H9 (cell line): ENCODE measurements at regions not wholly inside any gene's neighbourhood (a gene's known extent, or its start where the extent isn't known, plus 50 kb on each side); places are given as distances from the start of the nearest gene placed in this dataset.

Experiments used
- DNase-seq: peaks from one replicate; pipeline ENCODE4 v3.0.0-alpha.2; 2017
- H2AFZ ChIP-seq: one replicate; pipeline ENCODE4 v1.6.1; 2013; ENCODE audit warnings: mild to moderate bottlenecking, low read length, control low read depth, moderate library complexity
- H2AK5ac ChIP-seq: 2 replicates; pipeline ENCODE4 v1.6.1; 2013; ENCODE audit warnings: low read length, control low read depth, mixed read lengths; ENCODE audit not compliant: insufficient read length
- H2BK120ac ChIP-seq: one replicate; pipeline ENCODE4 v1.6.1; 2013; ENCODE audit warnings: low read depth, mild to moderate bottlenecking, low read length, control low read depth, inconsistent platforms; ENCODE audit not compliant: poor library complexity, severe bottlenecking
- H2BK12ac ChIP-seq: 2 replicates; pipeline ENCODE4 v1.6.1; 2013; ENCODE audit warnings: low read length, control low read depth, mixed read lengths, low read depth; ENCODE audit not compliant: insufficient read length
- H2BK15ac ChIP-seq: 2 replicates; pipeline ENCODE4 v1.6.1; 2013; ENCODE audit warnings: low read depth, low read length, control low read depth
- H2BK20ac ChIP-seq: one replicate; pipeline ENCODE4 v1.6.1; 2013; ENCODE audit warnings: low read depth, mild to moderate bottlenecking, low read length, control low read depth, inconsistent platforms; ENCODE audit not compliant: poor library complexity, severe bottlenecking
- H2BK5ac ChIP-seq: 2 replicates; pipeline ENCODE4 v1.6.1; 2013; ENCODE audit warnings: low read length, control low read depth, mixed read lengths; ENCODE audit not compliant: insufficient read length
- H3K14ac ChIP-seq: 2 replicates; pipeline ENCODE4 v1.6.1; 2013; ENCODE audit warnings: low read length, control low read depth; ENCODE audit not compliant: insufficient read depth
- H3K18ac ChIP-seq: 2 replicates; pipeline ENCODE4 v1.6.1; 2013; ENCODE audit warnings: low read depth, mild to moderate bottlenecking, mixed read lengths, low read length, control low read depth; ENCODE audit not compliant: insufficient read length
- H3K23ac ChIP-seq: 2 replicates; pipeline ENCODE4 v1.6.1; 2013; ENCODE audit warnings: low read length, control low read depth, mixed read lengths, low read depth; ENCODE audit not compliant: insufficient read length
- H3K23me2 ChIP-seq: 2 replicates; pipeline ENCODE4 v1.6.1; 2013; ENCODE audit warnings: low read depth, mild to moderate bottlenecking, mixed read lengths, low read length, control low read depth; ENCODE audit not compliant: insufficient read length, poor library complexity, severe bottlenecking
- H3K27ac ChIP-seq: 2 replicates; pipeline ENCODE4 v1.5.1; 2013; ENCODE audit warnings: low read length, control low read depth, mixed read lengths, low read depth; ENCODE audit not compliant: insufficient read length
- H3K27me3 ChIP-seq: 2 replicates; pipeline ENCODE4 v1.6.1; 2013; ENCODE audit warnings: low read length, control low read depth, inconsistent platforms; ENCODE audit not compliant: insufficient read depth
- H3K4ac ChIP-seq: 2 replicates; pipeline ENCODE4 v1.6.1; 2013; ENCODE audit warnings: low read depth, mild to moderate bottlenecking, control low read depth, inconsistent platforms, low read length, moderate library complexity
- H3K4me1 ChIP-seq: 2 replicates; pipeline ENCODE4 v1.6.1; 2013; ENCODE audit warnings: low read length, control low read depth, inconsistent platforms; ENCODE audit not compliant: insufficient read depth
- H3K4me2 ChIP-seq: 2 replicates; pipeline ENCODE4 v1.6.1; 2013; ENCODE audit warnings: low read length, control low read depth, mixed read lengths; ENCODE audit not compliant: insufficient read length, insufficient read depth
- H3K56ac ChIP-seq: 2 replicates; pipeline ENCODE4 v1.6.1; 2013; ENCODE audit warnings: low read depth, mild to moderate bottlenecking, mixed read lengths, low read length, control low read depth; ENCODE audit not compliant: insufficient read length
- H3K79me1 ChIP-seq: 2 replicates; pipeline ENCODE4 v1.6.1; 2013; ENCODE audit warnings: low read depth, mild to moderate bottlenecking, moderate library complexity, low read length, control low read depth, inconsistent platforms; ENCODE audit not compliant: insufficient read depth, poor library complexity, severe bottlenecking
- H3K79me2 ChIP-seq: 2 replicates; pipeline ENCODE4 v1.6.1; 2013; ENCODE audit warnings: low read length, control low read depth, inconsistent platforms; ENCODE audit not compliant: insufficient read depth
- H3K9ac ChIP-seq: 2 replicates; pipeline ENCODE4 v1.6.1; 2013; ENCODE audit warnings: low read length, control low read depth, mixed read lengths; ENCODE audit not compliant: insufficient read length; ENCODE audit errors: extremely low read depth
- H3K9me3 ChIP-seq: one replicate; pipeline ENCODE4 v1.6.1; 2013; ENCODE audit warnings: low read depth, low read length, inconsistent platforms; ENCODE audit not compliant: control insufficient read depth
- H3T11ph ChIP-seq: one replicate; pipeline ENCODE4 v1.6.1; 2013; ENCODE audit warnings: mild to moderate bottlenecking, low read length, control low read depth, inconsistent platforms
- H4K20me1 ChIP-seq: one replicate; pipeline ENCODE4 v1.6.1; 2013; ENCODE audit not compliant: control insufficient read depth, insufficient read length, insufficient read depth
- H4K5ac ChIP-seq: 2 replicates; pipeline ENCODE4 v1.6.1; 2013; ENCODE audit warnings: low read depth, mild to moderate bottlenecking, mixed read lengths, low read length, control low read depth; ENCODE audit not compliant: insufficient read length
- H4K8ac ChIP-seq: replicated peaks from 2 replicates; pipeline ENCODE4 v1.6.1; 2013; ENCODE audit warnings: low read length, control low read depth, mixed read lengths, low read depth; ENCODE audit not compliant: insufficient read length
- H4K91ac ChIP-seq: 2 replicates; pipeline ENCODE4 v1.6.1; 2013; ENCODE audit warnings: low read depth, mild to moderate bottlenecking, moderate library complexity, mixed read lengths, low read length, control low read depth; ENCODE audit not compliant: insufficient read length
- H3K27ac Mint-ChIP-seq, 3 experiments: 2 replicates in 2 of 3; 3 replicates in 1 of 3; pipeline ENCODE4 v1.8.0; 2020 to 2021; ENCODE audit warnings: mixed read lengths in 3 of 3, mild to moderate bottlenecking in 1 of 3, moderate library complexity in 1 of 3
- H3K27me3 Mint-ChIP-seq: 2 replicates; pipeline ENCODE4 v1.8.0; 2021; ENCODE audit warnings: low read depth, mild to moderate bottlenecking, moderate library complexity, mixed read lengths
- H3K36me3 Mint-ChIP-seq, 3 experiments: 2 replicates in 2 of 3; 3 replicates in 1 of 3; pipeline ENCODE4 v1.8.0; 2020 to 2021; ENCODE audit warnings: low read depth in 3 of 3, mixed read lengths in 3 of 3; ENCODE audit not compliant: insufficient read depth in 1 of 3
- H3K4me1 Mint-ChIP-seq, 2 experiments: 2 replicates each; pipeline ENCODE4 v1.8.0; 2020; ENCODE audit warnings: mixed read lengths in 2 of 2
- H3K4me3 Mint-ChIP-seq, 2 experiments: 2 replicates in 1 of 2; 3 replicates in 1 of 2; pipeline ENCODE4 v1.8.0; 2020 to 2021; ENCODE audit warnings: mild to moderate bottlenecking in 2 of 2, mixed read lengths in 2 of 2, moderate library complexity in 1 of 2
- H3K9me3 Mint-ChIP-seq, 2 experiments: 2 replicates in 1 of 2; 3 replicates in 1 of 2; pipeline ENCODE4 v1.8.0; 2020; ENCODE audit warnings: mild to moderate bottlenecking in 2 of 2, mixed read lengths in 2 of 2, moderate library complexity in 1 of 2
- WGBS: extraction: QIAGEN DNeasy Blood & Tissue Kit; methylation state at CpG from one replicate; pipeline ENCODE4 v1.1.7; 2013; ENCODE audit warnings: missing lambda C conversion rate, low lambda C conversion rate, mixed read lengths; ENCODE audit not compliant: insufficient read length; ENCODE audit errors: extremely low coverage; 5-methylcytosine and 5-hydroxymethylcytosine counted together
- TF ChIP-seq, protein P1 (sequence below): fragments of 200-600 bp; sonication (generic); conservative IDR thresholded peaks from 3 replicates; pipeline ENCODE4 v1.8.0; 2021; ENCODE audit warnings: antibody characterized with exemption, mild to moderate bottlenecking

DNA sequence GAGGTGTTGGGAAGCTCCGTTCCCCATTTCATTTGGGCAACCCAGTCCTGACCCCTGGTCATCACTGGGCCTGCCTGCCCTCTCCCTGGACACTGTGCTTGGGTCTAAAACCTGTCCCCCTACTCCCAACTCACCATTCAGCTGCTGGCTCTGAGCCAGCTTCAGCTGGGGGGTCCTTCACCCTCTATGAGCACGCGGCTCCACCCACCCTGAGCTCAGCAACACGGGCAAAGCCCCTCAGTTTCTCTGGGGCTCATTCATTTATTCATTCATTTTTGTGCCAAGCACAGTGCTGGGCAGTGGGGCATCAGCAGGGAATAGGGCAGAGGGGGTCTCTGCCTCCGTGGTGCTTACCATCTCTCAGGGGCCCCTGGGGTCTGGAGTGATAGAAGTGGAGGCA, 199.8 kb upstream of the MVB12B start:
- Mint-ChIP-seq H3K36me3 (no peaks in the 10 kb centered on the region), H3K9me3 (no peaks in the 10 kb centered on the region), H3K27me3 (peaks cover 49% of the 10 kb centered on the region), H3K27ac (no peak overlapping the region), H3K4me1 (peaks cover 0 to 6% of the 10 kb centered on the region in 2 experiments; a peak in 2 of 4 replicates), H3K4me3 (no peak overlapping the region)
- no peak overlapping the region for H4K8ac ChIP-seq
- H3K4ac ChIP-seq, result no peak overlapping the region
- H2BK20ac ChIP-seq, result no peak overlapping the region
- WGBS, result no CpG with 5 or more reads among the region's 5 CpGs
- no peak overlapping the region for H3K9ac ChIP-seq
- H3K56ac ChIP-seq, result no peak overlapping the region
- H2BK120ac ChIP-seq, result no peak overlapping the region
- no peaks in the 10 kb centered on the region for H4K20me1 ChIP-seq
- H2BK5ac ChIP-seq, result no peak overlapping the region
- no peak overlapping the region for H3K23ac ChIP-seq
- H3K9me3 ChIP-seq, result no peaks in the 10 kb centered on the region
- H3K4me2 ChIP-seq, result no peak overlapping the region
- H3K14ac ChIP-seq, result no peak overlapping the region
- no peaks in the 10 kb centered on the region for H3K4me1 ChIP-seq
- H3K23me2 ChIP-seq, result no peaks in the 10 kb centered on the region
- DNase-seq, result peak; percentile 15
- H3T11ph ChIP-seq, result no peak overlapping the region
- H4K5ac ChIP-seq, result no peak overlapping the region
- TF ChIP-seq, protein P1, sequence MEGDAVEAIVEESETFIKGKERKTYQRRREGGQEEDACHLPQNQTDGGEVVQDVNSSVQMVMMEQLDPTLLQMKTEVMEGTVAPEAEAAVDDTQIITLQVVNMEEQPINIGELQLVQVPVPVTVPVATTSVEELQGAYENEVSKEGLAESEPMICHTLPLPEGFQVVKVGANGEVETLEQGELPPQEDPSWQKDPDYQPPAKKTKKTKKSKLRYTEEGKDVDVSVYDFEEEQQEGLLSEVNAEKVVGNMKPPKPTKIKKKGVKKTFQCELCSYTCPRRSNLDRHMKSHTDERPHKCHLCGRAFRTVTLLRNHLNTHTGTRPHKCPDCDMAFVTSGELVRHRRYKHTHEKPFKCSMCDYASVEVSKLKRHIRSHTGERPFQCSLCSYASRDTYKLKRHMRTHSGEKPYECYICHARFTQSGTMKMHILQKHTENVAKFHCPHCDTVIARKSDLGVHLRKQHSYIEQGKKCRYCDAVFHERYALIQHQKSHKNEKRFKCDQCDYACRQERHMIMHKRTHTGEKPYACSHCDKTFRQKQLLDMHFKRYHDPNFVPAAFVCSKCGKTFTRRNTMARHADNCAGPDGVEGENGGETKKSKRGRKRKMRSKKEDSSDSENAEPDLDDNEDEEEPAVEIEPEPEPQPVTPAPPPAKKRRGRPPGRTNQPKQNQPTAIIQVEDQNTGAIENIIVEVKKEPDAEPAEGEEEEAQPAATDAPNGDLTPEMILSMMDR, result no peak
- H2BK15ac ChIP-seq, result no peak overlapping the region
- no peak overlapping the region for H2AFZ ChIP-seq
- no peak overlapping the region for H2BK12ac ChIP-seq
- no peak overlapping the region for H4K91ac ChIP-seq
- no peaks in the 10 kb centered on the region for H3K79me2 ChIP-seq
- H3K18ac ChIP-seq, result no peak overlapping the region
- H2AK5ac ChIP-seq, result no peak overlapping the region
- no peaks in the 10 kb centered on the region for H3K79me1 ChIP-seq
- H3K27me3 ChIP-seq, result no peaks in the 10 kb centered on the region
- H3K27ac ChIP-seq, result no peak overlapping the region
